K562 (cell line): ENCODE measurements at regions not wholly inside any gene's neighbourhood (a gene's known extent, or its start where the extent isn't known, plus 50 kb on each side); places are given as distances from the start of the nearest gene placed in this dataset.

Experiments used
- CLOCK ChIP-seq: fragments of 250-450 bp; sonication (Bioruptor Pico); IDR thresholded peaks from 2 replicates; pipeline ENCODE4 v1.4.0; 2020; ENCODE audit warnings: mild to moderate bottlenecking, moderate library complexity, borderline replicate concordance
- E2F8 ChIP-seq: fragments of 450-650 bp; IDR thresholded peaks from 2 replicates; pipeline ENCODE4 v1.7.1; 2018; ENCODE audit warnings: mild to moderate bottlenecking, low read depth; ENCODE audit not compliant: partially characterized antibody
- ESRRB ChIP-seq: fragments of 250-450 bp; sonication (Bioruptor Pico); IDR thresholded peaks from 2 replicates; pipeline ENCODE4 v1.5.0; 2020; ENCODE audit warnings: mild to moderate bottlenecking, moderate library complexity, borderline replicate concordance
- HMBOX1 ChIP-seq: sonication (generic); IDR thresholded peaks from 2 replicates; pipeline ENCODE4 v1.6.1; 2016
- POLR3G ChIP-seq: IDR thresholded peaks from 2 replicates; pipeline ENCODE4 v1.6.1; 2011; ENCODE audit not compliant: insufficient read length, insufficient replicate concordance; ENCODE audit errors: extremely low read depth
- PURB ChIP-seq: sonication (generic); formaldehyde crosslinking; IDR thresholded peaks from 2 replicates; pipeline ENCODE4 v1.9.0; 2021; ENCODE audit warnings: low read depth, mild to moderate bottlenecking, missing genetic modification reagents
- THAP12 ChIP-seq: fragments of 250-450 bp; sonication (Bioruptor Pico); IDR thresholded peaks from 2 replicates; pipeline ENCODE4 v1.9.0; 2021; ENCODE audit warnings: mild to moderate bottlenecking, inconsistent platforms
- THAP7 ChIP-seq: fragments of 250-450 bp; sonication (Bioruptor Pico); IDR thresholded peaks from 2 replicates; pipeline ENCODE4 v1.5.0; 2021
- ZBTB1 ChIP-seq: sonication (generic); formaldehyde crosslinking; IDR thresholded peaks from 2 replicates; pipeline ENCODE4 v1.8.1; 2023; ENCODE audit warnings: missing genetic modification reagents, low read depth, mild to moderate bottlenecking, borderline replicate concordance
- ZNF518B ChIP-seq: fragments of 250-450 bp; sonication (Bioruptor Pico); IDR thresholded peaks from 2 replicates; pipeline ENCODE4 v1.5.0; 2021; ENCODE audit warnings: mild to moderate bottlenecking, moderate library complexity
- ZNF586 ChIP-seq: fragments of 450-650 bp; formaldehyde crosslinking; conservative IDR thresholded peaks from 2 replicates; pipeline ENCODE4 v1.4.0; 2020; ENCODE audit warnings: mild to moderate bottlenecking, moderate library complexity

GRCh38 chr9:108093773-108094675, 604.5 kb upstream of the KLF4 start (continued):
- TF ChIP-seq ZNF518B (CRISPR knock-in tag): no peak
- TF ChIP-seq ESRRB (CRISPR knock-in tag): no peak
- peak; percentile 100 for TF ChIP-seq HMBOX1
- no peak for TF ChIP-seq PURB (CRISPR knock-in tag)
- TF ChIP-seq POLR3G: no peak
- TF ChIP-seq E2F8: no peak
- TF ChIP-seq THAP7: no peak
- TF ChIP-seq ZBTB1 (CRISPR knock-in tag): no peak
- TF ChIP-seq THAP12: no peak
- TF ChIP-seq ZNF586: no peak
- TF ChIP-seq CLOCK: no peak
